ENCODE measurements at regions not wholly inside any gene's neighbourhood (a gene's known extent, or its start where the extent isn't known, plus 50 kb on each side); places are given as distances from the start of the nearest gene placed in this dataset.

GRCh38 chr3:161975201-161975600 lies 478.6 kb downstream of the OTOL1 start:
- Histone ChIP-seq H3K4me1 (no peaks in the 10 kb centered on the region), H3K27me3 (no peaks in the 10 kb centered on the region), H3K27ac (no peak overlapping the region), H3K36me3 (no peaks in the 10 kb centered on the region), H3K9me3 (no peaks in the 10 kb centered on the region), H3K4me3 (no peak overlapping the region)
- no peak for TF ChIP-seq EP300 (IDR thresholded peaks at IDR 0.05)
- TF ChIP-seq CTCF (IDR thresholded peaks at IDR 0.05) = no peak
- TF ChIP-seq POLR2A (IDR thresholded peaks at IDR 0.05) = no peak
- no peak for DNase-seq (ENCODE audit: low spot score in 2 of 2)
- 79 to 90% methylated on average over 2 of the region's 2 CpGs for WGBS, 2 donors

GRCh38 chr3:161977063-161977462 lies 480.5 kb downstream of the OTOL1 start:
- H3K27me3 ChIP-seq = no peaks in the 10 kb centered on the region
- WGBS, 2 donors = 28 to 30% methylated on average over 1 of the region's 1 CpG
- TF ChIP-seq EP300 (IDR thresholded peaks at IDR 0.05) = no peak
- no peak for TF ChIP-seq CTCF (IDR thresholded peaks at IDR 0.05)
- TF ChIP-seq POLR2A (IDR thresholded peaks at IDR 0.05) = no peak
- no peaks in the 10 kb centered on the region for H3K9me3 ChIP-seq
- no peak for DNase-seq (ENCODE audit: low spot score in 2 of 2)
- no peak overlapping the region for H3K4me3 ChIP-seq
- no peaks in the 10 kb centered on the region for H3K4me1 ChIP-seq
- no peak overlapping the region for H3K27ac ChIP-seq
- H3K36me3 ChIP-seq = no peaks in the 10 kb centered on the region

GRCh38 chr3:161977850-161978249 lies 481.2 kb downstream of the OTOL1 start:
- Histone ChIP-seq H3K4me3 (no peak overlapping the region), H3K4me1 (no peaks in the 10 kb centered on the region), H3K27me3 (no peaks in the 10 kb centered on the region), H3K9me3 (no peaks in the 10 kb centered on the region), H3K36me3 (no peaks in the 10 kb centered on the region), H3K27ac (no peak overlapping the region)
- no peak for TF ChIP-seq CTCF (IDR thresholded peaks at IDR 0.05)
- WGBS, 2 donors = 93 to 96% methylated on average over 9 of the region's 9 CpGs
- no peak for DNase-seq (ENCODE audit: low spot score in 2 of 2)

GRCh38 chr3:161987933-161988332 lies 491.3 kb downstream of the OTOL1 start:
- no peak for DNase-seq (ENCODE audit: low spot score in 2 of 2)
- H3K4me3 ChIP-seq = no peak overlapping the region
- H3K27ac ChIP-seq = no peak overlapping the region
- no peaks in the 10 kb centered on the region for H3K4me1 ChIP-seq
- 47 to 62% methylated on average over 1 of the region's 1 CpG for WGBS, 2 donors
- H3K27me3 ChIP-seq = no peaks in the 10 kb centered on the region
- H3K36me3 ChIP-seq = no peaks in the 10 kb centered on the region
- no peaks in the 10 kb centered on the region for H3K9me3 ChIP-seq
- TF ChIP-seq POLR2A (IDR thresholded peaks at IDR 0.05) = no peak
- no peak for TF ChIP-seq EP300 (IDR thresholded peaks at IDR 0.05)
- TF ChIP-seq CTCF (IDR thresholded peaks at IDR 0.05) = no peak

GRCh38 chr3:161989012-161989411 lies 492.4 kb downstream of the OTOL1 start:
- no peaks in the 10 kb centered on the region for H3K27me3 ChIP-seq
- H3K4me1 ChIP-seq = no peaks in the 10 kb centered on the region
- no peak overlapping the region for H3K27ac ChIP-seq
- 88 to 90% methylated on average over 1 of the region's 1 CpG for WGBS, 2 donors
- no peak for DNase-seq (ENCODE audit: low spot score in 2 of 2)
- no peak for TF ChIP-seq EP300 (IDR thresholded peaks at IDR 0.05)
- TF ChIP-seq POLR2A (IDR thresholded peaks at IDR 0.05) = no peak
- no peak for TF ChIP-seq CTCF (IDR thresholded peaks at IDR 0.05)
- no peak overlapping the region for H3K4me3 ChIP-seq
- no peaks in the 10 kb centered on the region for H3K36me3 ChIP-seq
- H3K9me3 ChIP-seq = no peaks in the 10 kb centered on the region

Measured in tibial nerve (tissue), 4 donors.